ENCODE measurements at regions not wholly inside any gene's neighbourhood (a gene's known extent, or its start where the extent isn't known, plus 50 kb on each side); places are given as distances from the start of the nearest gene placed in this dataset.
A peak's percentile ranks its signal among the peaks of the same experiment; 100 is the strongest.

DNA sequence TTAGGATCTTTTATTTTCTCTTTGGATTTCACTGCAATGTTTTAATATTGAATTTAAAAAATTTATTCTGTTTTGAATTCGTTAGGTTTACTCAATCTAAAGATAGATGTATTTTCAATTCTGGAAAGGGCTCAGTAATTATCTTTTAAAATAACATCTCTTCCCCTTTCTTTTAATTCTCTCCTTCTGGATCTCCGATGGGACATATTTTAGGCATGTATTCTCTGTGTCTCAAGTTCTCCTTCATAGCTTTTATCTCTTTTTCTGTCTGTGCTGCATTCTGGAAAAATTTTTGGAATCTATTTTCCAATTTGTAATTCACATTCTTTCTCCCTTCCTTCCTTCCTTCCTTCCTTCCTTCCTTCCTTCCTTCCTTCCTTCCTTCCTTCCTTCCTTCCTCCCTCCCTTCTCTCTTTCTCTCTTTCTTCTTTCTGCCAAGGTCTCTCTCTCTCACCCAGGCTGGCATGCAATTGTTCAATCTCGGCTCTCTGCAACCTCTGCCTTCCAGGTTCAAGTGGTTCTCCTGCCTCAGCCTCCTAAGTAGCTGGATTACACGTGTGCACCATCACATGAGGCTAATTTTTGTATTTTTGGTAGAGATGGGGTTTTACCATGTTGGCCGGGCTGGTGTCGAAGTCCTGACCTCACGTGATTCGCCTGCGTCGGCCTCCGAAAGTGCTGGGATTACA, 98.5 kb upstream of the CTTNBP2 start:
- DNase-seq (ENCODE audit: low spot score) (no peak), ATAC-seq (no peak)

DNA sequence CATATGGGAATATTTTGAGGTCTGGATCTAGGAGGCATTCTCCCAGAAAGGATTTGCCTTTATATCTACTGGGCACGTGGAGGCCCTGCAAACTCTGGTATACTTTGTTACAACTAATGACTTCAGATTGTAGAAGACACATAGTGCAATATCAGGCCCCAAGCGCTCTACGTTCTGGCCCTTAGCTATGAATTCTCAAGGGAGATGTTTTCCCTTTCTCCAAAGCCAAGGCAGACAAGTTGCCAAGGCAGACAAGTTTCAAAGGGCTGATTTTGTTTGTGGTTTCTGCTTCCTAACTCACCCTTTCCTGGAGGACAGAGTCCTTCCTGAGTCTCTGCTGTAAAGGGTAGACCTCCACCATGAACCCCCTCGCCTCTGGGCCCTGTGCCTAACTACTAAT, 99.4 kb upstream of the CTTNBP2 start:
- DNase-seq (ENCODE audit: low spot score) (no peak), ATAC-seq (no peak)

DNA sequence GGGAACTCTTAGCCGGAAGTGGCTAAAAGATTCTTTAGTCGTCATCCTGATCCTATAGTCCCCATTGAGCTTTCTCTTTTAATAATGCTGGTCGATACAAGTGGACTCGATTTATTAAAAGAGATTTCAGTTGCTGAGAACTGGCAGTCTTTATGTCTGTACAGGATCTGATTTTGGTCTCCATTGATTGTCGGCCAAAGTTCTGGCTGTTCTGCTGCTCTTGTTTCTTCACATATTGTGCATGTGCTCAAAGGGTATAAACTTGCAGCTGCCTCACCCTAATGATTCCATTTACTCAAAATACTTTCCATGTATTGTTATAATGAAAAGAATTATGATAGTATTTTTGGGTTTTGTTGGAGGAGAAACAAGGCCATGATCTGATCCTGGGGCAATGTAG, 100.7 kb upstream of the CTTNBP2 start:
- ATAC-seq (no peak), DNase-seq (ENCODE audit: low spot score) (no peak)

DNA sequence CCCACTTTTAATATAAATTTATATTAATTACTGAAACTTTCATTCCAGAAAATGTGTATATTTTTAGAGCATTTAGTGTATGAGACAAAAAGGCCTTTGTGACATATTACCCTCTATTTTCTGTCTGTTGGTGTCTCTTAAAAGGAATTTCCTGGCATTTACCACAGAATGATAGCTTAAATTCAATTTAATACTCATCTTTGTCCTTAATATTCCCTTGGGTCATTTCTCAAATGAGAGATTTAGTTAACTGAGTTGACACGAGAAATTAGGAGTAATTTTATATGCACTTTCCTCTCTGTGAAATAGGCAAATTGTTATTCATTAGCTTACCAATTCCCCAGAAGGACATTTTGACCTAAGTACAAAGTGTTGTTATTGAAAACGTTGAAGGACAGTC, 101.7 kb upstream of the CTTNBP2 start:
- no peak for ATAC-seq
- no peak for DNase-seq (ENCODE audit: low spot score)

DNA sequence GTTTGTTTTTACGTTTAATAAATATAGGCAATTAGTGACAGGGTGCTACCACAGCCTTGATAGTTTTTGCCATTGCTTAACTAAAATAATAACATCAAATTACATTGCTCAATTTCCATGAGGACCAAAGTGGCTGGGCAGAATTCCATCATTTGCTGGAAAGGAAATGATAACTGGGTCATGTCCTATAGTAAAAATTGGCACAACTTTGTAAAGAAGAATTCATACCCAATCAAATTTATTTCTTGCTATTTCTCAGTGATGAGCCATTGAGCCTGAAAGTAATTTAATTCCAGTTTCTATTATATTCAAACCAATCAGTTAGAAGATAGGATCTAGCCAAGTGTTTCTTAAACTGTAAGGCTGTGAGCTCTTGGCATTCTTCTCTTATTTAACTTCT, 102.2 kb upstream of the CTTNBP2 start:
- DNase-seq (ENCODE audit: low spot score), result no peak
- ATAC-seq, result no peak

DNA sequence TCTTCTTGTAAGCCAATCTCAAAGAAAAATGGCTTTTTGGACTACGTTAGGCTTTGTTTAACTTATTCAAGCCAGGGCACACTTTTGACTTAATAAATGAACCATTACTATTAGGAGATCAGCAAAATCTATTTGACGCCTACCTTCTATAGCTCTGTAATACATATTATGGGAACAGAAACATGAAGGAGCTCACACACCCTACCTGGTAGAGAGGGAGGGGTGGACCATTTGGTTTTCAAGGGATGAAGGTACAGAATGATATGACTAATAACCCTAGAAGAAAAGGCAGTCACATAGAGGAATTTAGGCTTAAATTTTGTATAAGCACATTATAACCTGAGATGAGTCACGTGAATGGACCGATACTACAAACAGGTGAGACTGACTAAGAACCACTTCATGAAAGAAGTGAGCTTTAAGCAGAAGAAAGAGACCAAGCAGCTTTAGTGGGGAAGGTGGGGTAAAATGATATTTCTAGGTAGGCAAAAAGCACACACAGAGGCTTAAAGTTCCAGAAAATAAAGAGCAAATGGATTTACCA, 106.8 kb upstream of the CTTNBP2 start:
- DNase-seq (ENCODE audit: low spot score) (no peak), ATAC-seq (no peak)

DNA sequence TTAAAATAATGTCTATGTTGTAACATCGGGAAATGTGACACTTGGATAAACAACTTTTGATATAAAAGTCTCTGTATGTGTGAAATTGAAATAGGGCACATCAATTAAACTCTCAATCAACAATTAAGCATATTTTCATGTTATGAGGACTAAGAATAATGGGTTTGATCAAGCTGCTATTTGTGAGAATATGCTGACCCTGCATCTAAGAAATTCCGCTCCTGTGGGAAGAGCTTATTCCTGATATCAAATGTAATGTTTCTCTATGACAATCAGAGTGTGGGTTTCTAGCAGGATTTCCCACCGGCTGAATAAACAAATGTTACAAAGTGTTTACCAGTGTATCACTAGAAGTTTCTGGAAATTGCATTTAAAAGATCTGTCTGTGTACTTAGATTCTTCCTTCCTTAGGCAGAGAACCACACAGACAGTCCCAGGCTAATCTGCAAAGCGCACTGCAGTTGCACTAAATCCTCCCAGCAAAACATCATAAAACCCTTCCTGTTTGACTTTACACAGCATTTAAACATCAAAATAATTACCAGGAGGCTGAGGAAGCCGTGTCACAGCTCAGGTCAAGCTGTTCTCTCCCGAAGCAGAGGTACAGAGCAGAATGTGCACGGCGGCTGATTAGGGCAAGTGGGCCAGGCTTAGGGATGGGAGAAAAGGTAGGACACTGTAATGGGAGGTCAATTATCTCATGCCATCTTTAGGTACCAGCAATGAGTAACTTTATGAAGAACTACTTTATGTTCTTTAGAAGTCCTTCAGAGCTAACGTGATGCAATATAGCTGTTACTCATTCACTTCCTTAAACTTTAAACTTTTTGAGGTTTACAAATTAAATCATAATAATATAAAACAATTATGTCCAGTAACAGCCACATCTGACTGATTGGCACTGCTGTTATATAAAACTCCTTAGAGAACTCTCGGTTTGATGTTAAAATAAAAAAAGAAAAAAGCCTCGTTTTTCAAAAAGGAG, 109.1 kb upstream of the CTTNBP2 start:
- ATAC-seq (no peak), DNase-seq (ENCODE audit: low spot score) (no peak)

DNA sequence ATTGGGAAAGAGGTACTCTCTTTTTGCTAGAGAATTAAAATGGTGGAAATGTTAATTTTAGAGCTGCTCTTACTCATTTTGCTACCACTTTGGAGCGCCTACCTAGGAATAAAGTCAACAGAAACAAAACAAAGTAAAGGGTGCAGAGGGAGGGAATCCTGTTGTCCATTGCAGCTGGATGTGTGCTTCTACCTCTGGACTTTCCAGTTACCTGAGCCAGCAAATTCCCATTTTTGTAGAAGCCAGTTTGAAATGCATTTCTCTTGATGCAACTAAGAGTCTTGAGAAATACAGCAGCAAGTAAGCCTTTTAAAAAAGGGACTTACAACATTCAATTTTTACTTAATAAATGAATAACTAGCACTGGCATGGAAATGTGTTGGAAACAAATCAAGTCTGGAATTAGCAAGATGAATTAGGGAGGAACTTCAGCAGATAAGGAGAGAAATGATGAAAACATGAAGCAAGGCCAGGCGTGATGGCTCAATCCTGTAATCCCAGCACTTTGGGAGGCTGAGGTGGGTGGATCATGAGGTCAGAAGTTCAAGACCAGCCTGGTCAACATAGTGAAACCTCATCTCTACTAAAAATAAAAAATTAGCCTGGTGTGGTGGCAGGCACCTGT, 113.5 kb upstream of the CTTNBP2 start:
- DNase-seq (ENCODE audit: low spot score), result no peak

DNA sequence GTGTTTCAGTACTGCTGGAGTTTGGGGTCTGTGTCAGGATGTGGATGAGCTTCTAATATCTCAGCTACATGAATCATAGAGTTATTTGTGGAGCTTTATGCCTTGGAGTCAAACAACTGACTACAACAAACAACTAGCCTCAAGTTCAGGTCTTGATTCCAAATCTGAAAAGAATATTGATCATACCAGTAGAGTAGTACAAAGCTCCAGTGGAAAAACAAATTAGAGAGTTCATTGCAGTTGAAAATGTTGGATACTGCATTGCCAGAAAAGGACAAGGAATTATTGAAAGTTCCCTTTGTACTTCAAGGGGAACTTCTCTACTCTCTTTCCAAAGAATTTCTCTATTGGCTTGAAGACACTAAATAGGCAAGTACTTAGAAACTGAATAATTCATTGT, 117.6 kb upstream of the CTTNBP2 start:
- DNase-seq (ENCODE audit: low spot score) (no peak), ATAC-seq (no peak)

More for the DNA sequence above, 113.5 kb upstream of the CTTNBP2 start:
- ATAC-seq, result peak; percentile 23

DNA sequence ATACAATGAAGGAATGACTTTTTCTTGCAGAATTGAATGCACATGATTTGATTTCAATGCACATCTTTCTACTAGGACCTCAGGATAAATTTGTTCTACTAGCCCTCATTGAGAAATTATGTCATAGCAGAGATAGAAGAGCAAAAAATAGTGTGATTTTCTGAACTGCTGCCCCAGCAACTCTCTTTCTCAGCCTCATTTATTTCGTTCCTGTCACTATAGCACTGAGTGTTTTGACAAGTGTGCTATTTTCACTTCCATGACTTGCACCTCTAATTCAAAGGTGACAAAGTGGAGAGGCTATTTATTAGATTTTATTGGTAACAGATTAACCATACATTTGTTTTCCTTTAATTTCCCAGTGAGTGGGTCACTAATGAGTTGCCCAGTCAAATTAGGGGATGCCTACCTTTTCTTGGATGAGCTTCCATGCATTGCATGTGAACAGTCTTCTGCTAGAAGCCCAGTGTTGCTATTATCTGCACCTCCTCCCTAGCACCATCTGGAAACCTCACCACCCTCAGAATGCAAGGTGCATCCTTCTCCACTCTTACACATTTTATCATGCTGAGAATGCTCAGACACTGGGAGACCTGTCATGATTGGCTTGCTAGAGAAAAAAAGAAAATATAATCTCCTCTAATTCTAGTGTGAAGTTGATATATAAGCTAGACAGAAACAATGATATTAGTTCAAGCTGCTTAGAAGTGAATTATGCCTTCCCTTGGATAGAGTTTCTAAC, 119.6 kb upstream of the CTTNBP2 start:
- ATAC-seq, result no peak
- no peak for DNase-seq (ENCODE audit: low spot score)

DNA sequence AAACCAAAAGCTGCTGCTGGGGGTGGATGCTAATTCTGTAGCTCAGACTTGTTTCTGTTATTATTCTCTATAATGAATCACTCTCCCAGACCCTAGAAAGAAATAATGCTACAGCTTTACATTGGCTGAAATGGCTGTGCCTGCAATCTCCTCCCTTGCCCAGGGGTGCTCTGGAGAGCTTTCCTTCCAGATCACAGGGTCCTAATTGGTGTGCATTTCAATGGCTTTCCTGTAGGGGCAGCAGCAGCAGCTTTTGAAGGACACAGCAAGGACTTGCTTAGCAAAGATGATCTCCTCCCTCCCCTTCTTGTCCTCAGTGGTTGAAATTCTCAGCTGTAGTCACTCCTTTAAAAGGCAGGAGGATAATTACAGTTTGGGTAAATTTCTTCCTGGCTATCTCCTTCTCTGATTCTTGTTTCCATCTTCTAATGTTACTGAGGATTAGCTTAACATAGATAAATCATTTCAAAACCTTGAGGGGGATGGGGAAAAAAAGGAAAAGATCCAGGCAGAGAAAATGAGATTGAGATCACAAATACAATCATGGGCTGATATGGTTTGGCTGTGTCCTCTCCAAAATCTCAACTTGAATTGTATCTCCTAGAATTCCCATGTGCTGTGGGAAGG, 120.2 kb upstream of the CTTNBP2 start:
- DNase-seq (ENCODE audit: low spot score) (no peak), ATAC-seq (peak; percentile 77)

DNA sequence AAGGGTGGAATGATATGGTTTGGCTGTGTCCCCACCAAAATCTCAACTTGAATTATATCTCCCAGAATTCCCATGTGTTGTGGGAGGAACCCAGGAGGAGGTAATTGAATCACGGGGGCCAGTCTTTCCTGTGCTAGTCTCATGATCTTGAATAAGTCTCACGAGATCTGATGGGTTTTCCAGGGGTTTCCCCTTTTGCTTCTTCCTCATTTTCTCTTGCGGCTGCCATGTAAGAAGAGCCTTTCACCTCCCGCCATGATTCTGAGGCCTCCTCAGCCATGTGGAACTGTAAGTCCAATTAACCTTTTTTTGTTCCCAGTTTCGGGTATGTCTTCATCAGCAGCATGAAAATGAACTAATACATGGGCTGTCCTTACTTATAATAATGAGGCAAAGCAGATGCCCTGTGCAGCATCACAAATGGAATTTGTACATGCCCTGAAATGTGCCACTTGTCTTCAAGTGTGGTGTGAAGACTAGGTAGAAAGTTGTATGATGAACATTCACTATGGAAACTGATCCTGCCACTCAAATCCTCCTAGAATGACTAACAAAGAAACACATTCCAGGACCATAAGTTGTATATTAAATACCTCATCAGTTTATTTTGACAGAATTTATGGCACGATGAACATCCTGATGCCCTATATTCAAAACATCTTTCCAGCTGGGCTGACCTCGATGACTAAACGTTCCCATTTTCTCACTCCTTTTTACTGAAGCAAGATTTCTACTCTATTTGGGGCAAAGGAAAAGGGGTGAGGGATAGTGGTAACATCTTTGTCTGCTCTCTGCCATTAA, 122.8 kb upstream of the CTTNBP2 start:
- DNase-seq (ENCODE audit: low spot score), result no peak
- no peak for ATAC-seq

DNA sequence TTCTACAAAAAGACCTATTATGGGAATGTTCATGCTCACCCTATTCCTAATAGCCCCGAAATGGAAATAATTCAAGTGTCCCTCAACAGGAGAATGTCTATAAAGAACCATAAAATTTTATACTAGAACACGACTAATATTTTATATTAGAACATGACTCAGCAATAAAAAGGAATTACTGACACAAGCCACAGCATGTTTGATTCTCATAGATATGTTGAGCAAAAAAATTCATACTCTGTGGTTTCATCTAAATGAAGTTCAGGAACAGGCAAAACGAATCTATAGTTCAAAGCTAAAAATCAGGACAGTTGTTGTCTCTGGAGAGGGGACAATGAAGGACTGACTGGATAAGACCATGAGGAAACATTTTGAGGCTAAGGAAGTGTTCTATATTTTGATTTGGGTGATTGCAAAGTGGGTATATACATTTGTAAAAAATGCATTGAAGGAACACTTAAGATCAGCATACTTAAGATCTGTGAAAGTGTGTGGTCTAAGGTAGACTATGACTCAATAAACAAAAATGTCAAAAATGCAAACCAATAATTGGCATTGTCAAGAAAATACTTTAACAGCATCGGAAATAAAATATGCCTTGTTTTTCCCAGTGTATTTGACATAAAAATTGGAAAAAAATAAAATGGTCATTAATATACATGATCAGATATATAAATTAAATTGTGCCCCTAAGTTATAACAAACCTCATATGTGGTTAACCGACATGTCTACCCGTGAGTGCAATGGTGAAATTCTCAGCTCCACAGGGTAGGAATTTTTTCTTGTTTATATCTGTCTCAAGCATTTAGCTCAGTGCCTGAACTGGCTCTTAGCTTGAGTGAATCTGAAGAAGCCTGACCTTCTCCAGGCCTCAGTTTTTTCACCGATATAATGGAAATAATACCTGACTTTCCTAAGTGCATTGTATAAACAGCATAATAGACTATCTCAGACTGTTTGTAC, 124.9 kb upstream of the CTTNBP2 start:
- ATAC-seq (no peak), DNase-seq (ENCODE audit: low spot score) (no peak)

DNA sequence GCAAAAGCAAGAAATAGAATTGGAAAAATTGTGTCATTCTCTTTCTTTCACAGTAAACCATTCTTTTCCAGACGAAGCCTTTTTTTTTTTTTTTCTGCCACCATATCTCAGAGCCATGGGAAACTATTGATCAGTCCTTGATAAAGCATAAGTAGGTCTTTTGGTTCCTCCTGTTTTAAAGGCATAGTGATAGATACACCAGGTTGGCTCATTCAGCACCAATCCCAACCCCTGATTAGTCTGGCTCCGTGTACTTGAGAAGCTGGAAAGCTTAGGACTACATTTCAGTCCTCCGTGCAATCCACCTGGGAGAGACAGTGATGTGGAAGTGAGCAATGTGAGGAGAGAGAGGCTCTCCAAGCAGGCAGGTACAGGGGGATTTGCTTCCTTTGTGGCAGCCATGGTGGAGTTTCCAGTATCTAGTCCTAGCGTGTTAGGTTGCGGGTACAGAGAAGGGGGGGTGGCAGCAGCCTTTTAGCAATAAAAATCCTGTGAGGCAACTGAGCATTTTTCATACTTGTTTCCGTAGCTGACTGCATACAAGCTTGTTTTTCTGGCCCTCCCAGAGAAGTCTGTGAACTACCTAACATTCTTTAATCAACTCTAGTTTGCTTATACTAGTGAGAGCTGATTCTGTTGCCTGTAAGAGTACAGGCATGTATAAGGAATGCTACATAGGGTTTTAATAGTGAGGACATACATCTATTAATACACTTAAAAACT, 127.4 kb upstream of the CTTNBP2 start:
- no peak for DNase-seq (ENCODE audit: low spot score)
- ATAC-seq, result no peak

DNA sequence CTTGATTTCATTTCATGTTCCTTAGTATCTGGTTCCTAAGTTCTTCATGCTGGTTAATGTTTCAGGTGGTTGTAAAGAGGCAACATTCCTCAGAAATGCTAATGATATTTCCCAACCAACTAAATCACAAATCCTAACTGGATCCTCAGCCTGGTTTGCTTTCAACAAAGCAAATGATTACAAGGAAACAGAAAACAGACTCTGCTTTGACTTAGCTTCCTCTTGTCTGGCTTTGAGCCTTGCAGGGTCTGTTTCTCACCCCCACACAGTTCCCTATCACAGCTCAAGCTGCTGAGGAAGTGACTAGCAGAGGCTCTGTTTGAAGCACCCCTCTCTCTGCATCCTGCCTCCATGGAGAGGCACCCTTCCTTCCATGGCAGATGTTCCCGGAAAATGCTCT, 130.2 kb upstream of the CTTNBP2 start:
- ATAC-seq, result no peak

DNA sequence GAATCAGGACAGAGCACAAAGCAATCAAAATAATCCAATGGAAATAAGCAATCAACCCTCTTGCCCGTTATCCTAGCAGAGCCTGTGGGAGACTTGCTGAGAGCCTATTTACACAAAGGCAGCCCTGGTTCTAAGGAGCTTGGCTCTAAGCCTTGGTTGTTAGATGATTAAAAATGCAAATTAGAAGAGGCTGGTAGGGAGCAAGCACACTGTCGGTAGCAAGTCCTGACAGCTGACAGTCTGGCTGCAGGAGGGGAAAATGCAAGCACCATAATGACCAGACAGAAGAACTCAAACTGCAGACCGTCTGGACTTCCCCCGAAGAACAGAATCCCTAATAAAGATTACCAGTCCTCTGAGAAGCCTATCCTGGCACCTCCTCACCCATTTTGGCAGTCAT, 131.8 kb upstream of the CTTNBP2 start:
- DNase-seq (ENCODE audit: low spot score) (no peak), ATAC-seq (no peak)

More for the DNA sequence above, 130.2 kb upstream of the CTTNBP2 start:
- no peak for DNase-seq (ENCODE audit: low spot score)

DNA sequence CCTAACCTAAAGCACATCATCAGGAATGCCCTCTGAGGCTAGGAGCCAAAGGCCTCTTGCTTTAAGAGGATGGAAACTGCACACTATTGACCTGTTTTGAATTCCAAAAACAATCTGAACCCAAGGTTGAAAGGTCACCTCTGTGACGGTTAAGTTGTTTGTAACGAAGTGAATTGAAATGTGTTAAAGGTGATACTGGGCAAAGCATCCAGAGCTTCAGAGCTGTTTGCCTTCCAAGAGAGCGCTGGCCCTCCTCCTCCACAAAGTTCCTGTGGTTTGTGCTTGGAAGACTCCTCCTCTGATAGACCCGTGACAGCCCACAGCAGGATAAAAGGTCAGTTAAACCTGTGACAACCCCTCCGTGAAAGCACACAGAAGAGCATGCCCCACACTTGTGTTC, 133.7 kb upstream of the CTTNBP2 start:
- DNase-seq (ENCODE audit: low spot score), result peak; percentile 53
- ATAC-seq, result peak; percentile 87

DNA sequence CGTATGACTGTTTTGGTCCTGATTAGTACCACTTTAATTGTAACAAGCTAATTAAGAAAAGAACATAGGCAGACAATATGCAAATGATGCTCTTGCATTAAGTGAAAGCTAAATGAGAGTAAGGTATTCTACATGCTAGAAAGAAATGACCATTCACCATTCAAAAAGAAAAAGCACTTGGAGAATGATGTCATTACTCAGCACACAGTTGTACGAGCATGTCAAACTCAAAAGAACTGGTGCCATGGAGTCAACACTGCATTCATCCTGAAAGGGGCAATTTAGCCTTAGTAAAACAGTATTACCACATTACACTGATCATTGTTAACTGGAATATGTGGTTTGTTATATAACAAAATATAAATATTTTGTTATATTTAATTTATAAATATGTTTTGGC, 136.2 kb upstream of the CTTNBP2 start:
- DNase-seq (ENCODE audit: low spot score) (no peak), ATAC-seq (no peak)
